ENCODE measurements at regions not wholly inside any gene's neighbourhood (a gene's known extent, or its start where the extent isn't known, plus 50 kb on each side); places are given as distances from the start of the nearest gene placed in this dataset.

GRCh38 chr7:125481323-125481722 lies 551.7 kb upstream of the POT1 start:
- no peak overlapping the region for H3K27ac Mint-ChIP-seq (ENCODE audit: unreplicated experiment)
- H3K4me1 Mint-ChIP-seq (ENCODE audit: low read depth, unreplicated experiment): no peaks in the 10 kb centered on the region
- Histone ChIP-seq H4K20me1 (ENCODE audit: insufficient read depth, low read length) (no peaks in the 10 kb centered on the region), H3K27me3 (ENCODE audit: insufficient read depth, low read length) (no peaks in the 10 kb centered on the region), H3K9me3 (ENCODE audit: insufficient read depth, low read depth, low read length) (no peaks in the 10 kb centered on the region), H3K4me2 (ENCODE audit: low read length) (no peak overlapping the region), H3K36me3 (ENCODE audit: insufficient read depth, low read length) (no peaks in the 10 kb centered on the region), H3K79me2 (ENCODE audit: insufficient read depth, low read length) (no peaks in the 10 kb centered on the region), H2AFZ (ENCODE audit: low read depth, low read length) (no peak overlapping the region), H3K9ac (ENCODE audit: low read length) (no peak overlapping the region), H3K27ac (ENCODE audit: low read depth, low read length) (no peak overlapping the region), H3K4me3 (ENCODE audit: insufficient read depth, low read depth, low read length) (no peak overlapping the region), H3K4me1 (ENCODE audit: insufficient read depth, low read length) (no peaks in the 10 kb centered on the region)
- DNase-seq (ENCODE audit: low read depth) (no peak), FAIRE-seq (no peak)
- H3K9me3 Mint-ChIP-seq (ENCODE audit: unreplicated experiment): no peaks in the 10 kb centered on the region
- no peak overlapping the region for H3K4me3 Mint-ChIP-seq (ENCODE audit: unreplicated experiment)
- H3K36me3 Mint-ChIP-seq (ENCODE audit: low read depth, unreplicated experiment): no peaks in the 10 kb centered on the region
- no peak for TF ChIP-seq EZH2 (IDR thresholded peaks at IDR 0.05; ENCODE audit: insufficient read depth, low read length)
- no peak for TF ChIP-seq CTCF (IDR thresholded peaks at IDR 0.05; ENCODE audit: insufficient read depth, low read depth, low read length)
- H3K27me3 Mint-ChIP-seq (ENCODE audit: low read depth, unreplicated experiment): no peaks in the 10 kb centered on the region

GRCh38 chr7:125480762-125481161 lies 551.1 kb upstream of the POT1 start:
- Mint-ChIP-seq H3K27ac (ENCODE audit: unreplicated experiment) (no peak overlapping the region), H3K9me3 (ENCODE audit: unreplicated experiment) (no peaks in the 10 kb centered on the region), H3K36me3 (ENCODE audit: low read depth, unreplicated experiment) (no peaks in the 10 kb centered on the region), H3K4me1 (ENCODE audit: low read depth, unreplicated experiment) (no peaks in the 10 kb centered on the region), H3K4me3 (ENCODE audit: unreplicated experiment) (no peak overlapping the region), H3K27me3 (ENCODE audit: low read depth, unreplicated experiment) (no peaks in the 10 kb centered on the region)
- Histone ChIP-seq H3K79me2 (ENCODE audit: insufficient read depth, low read length) (no peaks in the 10 kb centered on the region), H3K36me3 (ENCODE audit: insufficient read depth, low read length) (no peaks in the 10 kb centered on the region), H3K4me3 (ENCODE audit: insufficient read depth, low read depth, low read length) (no peak overlapping the region), H2AFZ (ENCODE audit: low read depth, low read length) (no peak overlapping the region), H3K9ac (ENCODE audit: low read length) (no peak overlapping the region), H3K27ac (ENCODE audit: low read depth, low read length) (no peak overlapping the region), H3K4me2 (ENCODE audit: low read length) (no peak overlapping the region), H3K4me1 (ENCODE audit: insufficient read depth, low read length) (no peaks in the 10 kb centered on the region), H3K27me3 (ENCODE audit: insufficient read depth, low read length) (no peaks in the 10 kb centered on the region), H4K20me1 (ENCODE audit: insufficient read depth, low read length) (no peaks in the 10 kb centered on the region), H3K9me3 (ENCODE audit: insufficient read depth, low read depth, low read length) (no peaks in the 10 kb centered on the region)
- TF ChIP-seq EZH2 (IDR thresholded peaks at IDR 0.05; ENCODE audit: insufficient read depth, low read length) (no peak), CTCF (IDR thresholded peaks at IDR 0.05; ENCODE audit: insufficient read depth, low read depth, low read length) (no peak)
- DNase-seq (ENCODE audit: low read depth) (no peak), FAIRE-seq (no peak)

- DNase-seq (ENCODE audit: low read depth): no peak
- no peak overlapping the region for H3K27ac ChIP-seq (ENCODE audit: low read depth, low read length)
- no peak for FAIRE-seq
- no peak overlapping the region for H3K4me2 ChIP-seq (ENCODE audit: low read length)
- no peaks in the 10 kb centered on the region for H3K36me3 ChIP-seq (ENCODE audit: insufficient read depth, low read length)
- no peak overlapping the region for H3K4me3 ChIP-seq (ENCODE audit: insufficient read depth, low read depth, low read length)
- H3K4me3 Mint-ChIP-seq (ENCODE audit: unreplicated experiment): no peak overlapping the region
- H4K20me1 ChIP-seq (ENCODE audit: insufficient read depth, low read length): no peaks in the 10 kb centered on the region
- no peaks in the 10 kb centered on the region for H3K79me2 ChIP-seq (ENCODE audit: insufficient read depth, low read length)
- H3K36me3 Mint-ChIP-seq (ENCODE audit: low read depth, unreplicated experiment): no peaks in the 10 kb centered on the region
- H3K27me3 Mint-ChIP-seq (ENCODE audit: low read depth, unreplicated experiment): no peaks in the 10 kb centered on the region
- H3K9me3 ChIP-seq (ENCODE audit: insufficient read depth, low read depth, low read length): no peaks in the 10 kb centered on the region
- H3K9ac ChIP-seq (ENCODE audit: low read length): no peak overlapping the region
- no peaks in the 10 kb centered on the region for H3K4me1 Mint-ChIP-seq (ENCODE audit: low read depth, unreplicated experiment)
- no peaks in the 10 kb centered on the region for H3K4me1 ChIP-seq (ENCODE audit: insufficient read depth, low read length)
- no peak overlapping the region for H3K27ac Mint-ChIP-seq (ENCODE audit: unreplicated experiment)
- no peak overlapping the region for H2AFZ ChIP-seq (ENCODE audit: low read depth, low read length)
- H3K9me3 Mint-ChIP-seq (ENCODE audit: unreplicated experiment): no peaks in the 10 kb centered on the region
- H3K27me3 ChIP-seq (ENCODE audit: insufficient read depth, low read length): no peaks in the 10 kb centered on the region
- TF ChIP-seq EZH2 (IDR thresholded peaks at IDR 0.05; ENCODE audit: insufficient read depth, low read length) (no peak), CTCF (IDR thresholded peaks at IDR 0.05; ENCODE audit: insufficient read depth, low read depth, low read length) (no peak)
These were observed 539.2 kb upstream of the POT1 start for GRCh38 chr7:125468855-125469174.

All from astrocyte (in vitro differentiated cells and primary cell).